Thoracic aorta (tissue), 2 donors: ENCODE measurements at regions not wholly inside any gene's neighbourhood (a gene's known extent, or its start where the extent isn't known, plus 50 kb on each side); places are given as distances from the start of the nearest gene placed in this dataset.

ENCODE experiments used
- ATAC-seq: fragments of 150-250 bp; one replicate; pipeline ENCODE4 v1.8.0; 2017; ENCODE audit warnings: low read depth; ENCODE audit not compliant: insufficient number of reproducible peaks, low FRiP score
- DNase-seq: peaks from one replicate; pipeline ENCODE4 v3.0.0-alpha.2; 2020; ENCODE audit warnings: low spot score
- H3K27ac ChIP-seq, 2 donors: fragments of 200-600 bp; sonication (generic); 1 replicate in 1 of 2; 2 replicates in 1 of 2; pipeline ENCODE4 v1.5.1; 2016; ENCODE audit warnings: mild to moderate bottlenecking in 2 of 2, moderate library complexity in 2 of 2
- H3K27me3 ChIP-seq: fragments of 200-600 bp; sonication (generic); replicated peaks from 2 replicates; pipeline ENCODE4 v1.6.0; 2016; ENCODE audit warnings: mild to moderate bottlenecking; ENCODE audit not compliant: insufficient read depth
- H3K36me3 ChIP-seq: fragments of 200-600 bp; sonication (generic); one replicate; pipeline ENCODE4 v1.5.1; 2016
- H3K4me1 ChIP-seq, 2 donors: fragments of 200-600 bp; sonication (generic); 1 replicate in 1 of 2; 2 replicates in 1 of 2; pipeline versions ENCODE4 v1.5.1 to v1.6.0; 2016; ENCODE audit warnings: low read depth in 2 of 2, mild to moderate bottlenecking in 1 of 2; ENCODE audit not compliant: control insufficient read depth in 1 of 2
- H3K4me3 ChIP-seq: fragments of 200-600 bp; sonication (generic); 2 replicates; pipeline ENCODE4 v1.5.1; 2016; ENCODE audit warnings: mild to moderate bottlenecking
- H3K9me3 ChIP-seq: fragments of 200-600 bp; sonication (generic); 2 replicates; pipeline ENCODE4 v1.5.1; 2016
- TF ChIP-seq, protein P1 (sequence below): fragments of 200-600 bp; sonication (generic); IDR thresholded peaks from one replicate; pipeline ENCODE4 v1.5.1; 2019; ENCODE audit warnings: antibody characterized with exemption

DNA sequence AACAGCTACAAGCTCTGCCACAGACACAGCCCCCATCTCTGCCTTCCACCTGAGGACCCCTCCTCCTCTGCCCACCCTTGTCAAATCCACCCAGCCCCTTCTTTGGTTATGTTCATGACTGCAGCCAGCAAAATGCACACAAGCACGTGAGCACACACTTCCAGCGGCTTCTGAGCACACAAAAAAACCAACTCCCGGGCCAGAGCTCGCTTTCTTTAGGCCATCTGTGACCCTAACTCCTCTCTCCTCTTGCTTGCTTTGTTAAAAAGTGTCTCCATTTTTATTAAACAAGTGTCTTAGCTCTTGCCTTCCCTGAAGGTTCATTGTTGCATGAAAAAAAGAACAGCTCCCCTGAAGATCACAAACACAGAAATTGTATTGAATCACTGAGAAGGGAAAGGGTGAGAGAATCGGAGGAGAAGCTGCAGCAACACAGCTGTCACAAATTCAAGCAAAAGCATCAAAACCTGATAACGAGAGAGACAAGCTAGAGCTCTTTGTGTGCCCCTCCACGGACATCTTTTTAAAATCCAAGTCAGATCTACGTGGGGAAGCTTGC lies 142.1 kb downstream of the CD83 start:
- TF ChIP-seq, protein P1, sequence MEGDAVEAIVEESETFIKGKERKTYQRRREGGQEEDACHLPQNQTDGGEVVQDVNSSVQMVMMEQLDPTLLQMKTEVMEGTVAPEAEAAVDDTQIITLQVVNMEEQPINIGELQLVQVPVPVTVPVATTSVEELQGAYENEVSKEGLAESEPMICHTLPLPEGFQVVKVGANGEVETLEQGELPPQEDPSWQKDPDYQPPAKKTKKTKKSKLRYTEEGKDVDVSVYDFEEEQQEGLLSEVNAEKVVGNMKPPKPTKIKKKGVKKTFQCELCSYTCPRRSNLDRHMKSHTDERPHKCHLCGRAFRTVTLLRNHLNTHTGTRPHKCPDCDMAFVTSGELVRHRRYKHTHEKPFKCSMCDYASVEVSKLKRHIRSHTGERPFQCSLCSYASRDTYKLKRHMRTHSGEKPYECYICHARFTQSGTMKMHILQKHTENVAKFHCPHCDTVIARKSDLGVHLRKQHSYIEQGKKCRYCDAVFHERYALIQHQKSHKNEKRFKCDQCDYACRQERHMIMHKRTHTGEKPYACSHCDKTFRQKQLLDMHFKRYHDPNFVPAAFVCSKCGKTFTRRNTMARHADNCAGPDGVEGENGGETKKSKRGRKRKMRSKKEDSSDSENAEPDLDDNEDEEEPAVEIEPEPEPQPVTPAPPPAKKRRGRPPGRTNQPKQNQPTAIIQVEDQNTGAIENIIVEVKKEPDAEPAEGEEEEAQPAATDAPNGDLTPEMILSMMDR, result no peak
- no peaks in the 10 kb centered on the region for H3K27me3 ChIP-seq
- ATAC-seq, result no peak
- no peak overlapping the region for H3K27ac ChIP-seq
- H3K9me3 ChIP-seq, result peaks cover 11% of the 10 kb centered on the region
- no peak overlapping the region for H3K4me3 ChIP-seq
- no peak for DNase-seq
- H3K4me1 ChIP-seq, result no peaks in the 10 kb centered on the region
- no peaks in the 10 kb centered on the region for H3K36me3 ChIP-seq

DNA sequence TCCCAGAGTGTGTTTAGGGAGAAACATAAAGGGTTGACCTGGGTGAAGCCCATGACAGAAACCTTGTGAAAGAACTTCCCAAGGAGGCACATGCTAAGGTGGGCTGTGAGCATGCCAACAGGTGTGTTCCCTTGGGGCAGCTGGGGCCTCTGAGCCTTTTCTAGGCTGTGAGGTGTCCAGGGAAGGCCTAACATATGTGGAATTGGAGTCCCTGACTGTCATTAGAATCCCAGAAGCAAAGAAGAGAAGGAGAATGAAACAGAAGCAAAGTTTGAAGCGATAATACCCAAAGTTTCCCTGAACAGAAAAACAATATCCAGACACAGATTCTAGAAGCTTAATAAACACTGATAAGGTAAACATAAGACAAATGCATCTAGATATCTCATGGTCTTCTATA lies 143.3 kb downstream of the CD83 start:
- Histone ChIP-seq H3K36me3 (no peaks in the 10 kb centered on the region), H3K27ac (no peak overlapping the region), H3K4me1 (no peaks in the 10 kb centered on the region), H3K27me3 (no peaks in the 10 kb centered on the region), H3K9me3 (peaks cover 11% of the 10 kb centered on the region), H3K4me3 (no peak overlapping the region)
- DNase-seq (no peak), ATAC-seq (no peak)
- TF ChIP-seq, protein P1, result no peak

DNA sequence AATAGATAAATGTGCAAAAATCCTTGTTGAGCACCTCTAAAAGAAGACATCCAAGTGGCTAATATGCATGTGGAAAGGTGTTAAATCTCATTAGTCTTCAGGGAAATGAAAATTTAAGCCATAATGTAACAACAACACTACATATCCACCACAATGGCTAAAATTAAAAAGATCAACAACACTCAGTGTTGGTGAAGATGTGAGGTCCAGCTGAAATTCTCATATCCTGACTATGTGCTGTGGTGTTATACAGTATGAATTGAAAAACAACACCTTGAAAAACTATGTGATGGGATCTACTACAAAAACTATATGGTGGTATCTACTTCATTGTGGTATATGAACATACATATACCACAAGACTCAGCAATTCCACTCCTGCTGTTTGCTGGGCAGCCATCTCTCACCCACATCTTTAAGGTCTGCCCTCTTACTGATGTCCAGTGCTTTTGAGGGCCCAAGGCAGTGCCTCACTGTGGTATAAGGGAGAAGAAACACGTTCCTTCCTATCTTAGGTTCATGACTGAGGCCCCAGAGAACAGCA lies 146.4 kb downstream of the CD83 start:
- H3K9me3 ChIP-seq, result peaks cover 11% of the 10 kb centered on the region
- H3K4me3 ChIP-seq, result no peak overlapping the region
- H3K36me3 ChIP-seq, result no peaks in the 10 kb centered on the region
- H3K27ac ChIP-seq, result no peak overlapping the region
- TF ChIP-seq, protein P1, result no peak
- no peaks in the 10 kb centered on the region for H3K4me1 ChIP-seq
- DNase-seq (no peak), ATAC-seq (no peak)
- no peaks in the 10 kb centered on the region for H3K27me3 ChIP-seq

DNA sequence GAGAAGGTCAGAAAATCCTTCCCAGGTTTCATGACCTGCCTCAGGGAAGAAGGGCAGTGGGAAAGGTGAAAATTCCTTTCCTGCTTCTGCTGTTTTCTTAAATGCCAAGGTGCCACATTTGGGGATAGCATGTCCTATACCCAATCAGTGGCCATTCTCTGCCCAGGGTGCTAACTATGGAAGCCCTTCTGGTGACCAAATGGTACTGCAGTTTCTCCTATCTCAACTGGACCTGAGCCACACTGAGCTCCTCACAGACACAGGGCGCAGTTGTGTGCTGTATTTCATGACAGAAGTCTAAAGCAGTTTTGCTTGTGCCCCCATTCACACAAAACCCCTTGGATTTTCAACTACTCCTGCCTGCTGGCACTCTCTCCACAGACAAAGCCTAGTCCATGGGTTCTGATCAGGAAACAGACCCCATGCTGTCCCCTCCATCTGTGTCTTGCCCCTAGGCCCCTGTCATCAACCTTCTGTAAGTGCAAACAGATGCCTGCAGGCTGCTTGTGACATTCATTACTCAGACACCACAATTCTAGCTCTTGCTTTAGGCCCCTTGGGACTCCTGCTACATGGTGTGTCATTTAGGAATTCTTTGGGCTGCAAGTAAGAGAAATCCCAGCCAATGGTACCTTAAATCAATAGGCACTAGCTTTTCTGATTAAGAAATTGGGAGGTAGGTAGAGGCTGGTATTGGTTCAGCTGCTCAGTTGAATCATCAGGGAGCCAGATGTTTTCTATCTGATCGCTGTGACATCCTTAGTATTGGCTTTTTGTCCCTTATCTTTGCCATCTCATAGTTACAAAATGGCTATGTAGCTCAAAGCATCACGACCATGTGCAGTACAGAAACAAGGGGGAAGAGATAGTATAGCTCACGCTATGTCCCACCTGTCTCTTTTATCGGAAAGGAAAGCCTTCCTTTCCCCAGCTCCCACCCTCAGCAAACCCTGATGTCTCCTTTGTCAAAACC lies 147.8 kb downstream of the CD83 start:
- Histone ChIP-seq H3K4me3 (no peak overlapping the region), H3K9me3 (peaks cover 11% of the 10 kb centered on the region), H3K27ac (no peak overlapping the region), H3K36me3 (no peaks in the 10 kb centered on the region), H3K27me3 (no peaks in the 10 kb centered on the region), H3K4me1 (no peaks in the 10 kb centered on the region)
- DNase-seq, result no peak
- TF ChIP-seq, protein P1, result no peak
- no peak for ATAC-seq

GRCh38 chr6:14266266-14266665 lies 148.7 kb downstream of the CD83 start:
- peaks cover 11% of the 10 kb centered on the region for H3K9me3 ChIP-seq
- H3K36me3 ChIP-seq, result no peaks in the 10 kb centered on the region
- no peak overlapping the region for H3K27ac ChIP-seq
- H3K27me3 ChIP-seq, result no peaks in the 10 kb centered on the region
- ATAC-seq (no peak), DNase-seq (no peak)
- TF ChIP-seq, protein P1, result no peak
- H3K4me1 ChIP-seq, result no peaks in the 10 kb centered on the region
- H3K4me3 ChIP-seq, result no peak overlapping the region
